Activated gamma-delta T cell treated with Interleukin-2 at 50 U/mL for 16 hours (primary cell): ENCODE measurements at regions not wholly inside any gene's neighbourhood (a gene's known extent, or its start where the extent isn't known, plus 50 kb on each side); places are given as distances from the start of the nearest gene placed in this dataset.
"Not testable (repeated sequence)": the region's sequence is repeated elsewhere in the genome, so short reads cannot be mapped to it uniquely, and the experiment has no call there.

Experiments
- DNase-seq: peaks from one replicate; pipeline ENCODE4 v3.0.0-alpha.2; 2020

- DNase-seq = peak; percentile 74
Observed at GRCh38 chr2:195535911-195536522, 121.0 kb upstream of the SLC39A10 start.

GRCh38 chr2:195534971-195535370, 122.1 kb upstream of the SLC39A10 start:
- DNase-seq = no peak

- DNase-seq = peak; percentile 44
Observed at GRCh38 chr2:195533771-195534642, 123.0 kb upstream of the SLC39A10 start.

GRCh38 chr2:195532628-195533271, 124.3 kb upstream of the SLC39A10 start:
- no peak for DNase-seq

GRCh38 chr2:195532255-195532627, 124.8 kb upstream of the SLC39A10 start:
- no peak for DNase-seq

GRCh38 chr2:195531754-195532153, 125.3 kb upstream of the SLC39A10 start:
- DNase-seq = no peak

- DNase-seq = not testable (repeated sequence)
Observed at GRCh38 chr2:195523242-195523641, 133.8 kb upstream of the SLC39A10 start.

GRCh38 chr2:195521589-195521988, 135.4 kb upstream of the SLC39A10 start:
- no peak for DNase-seq

- no peak for DNase-seq
Observed at GRCh38 chr2:195520671-195521155, 136.3 kb upstream of the SLC39A10 start.

GRCh38 chr2:195515551-195515950, 141.5 kb upstream of the SLC39A10 start:
- no peak for DNase-seq

GRCh38 chr2:195514365-195514764, 142.7 kb upstream of the SLC39A10 start:
- DNase-seq = no peak

GRCh38 chr2:195513119-195513518, 143.9 kb upstream of the SLC39A10 start:
- DNase-seq = no peak

- DNase-seq = no peak
Observed at GRCh38 chr2:195509551-195509950, 147.5 kb upstream of the SLC39A10 start.

GRCh38 chr2:195508139-195508455, 148.9 kb upstream of the SLC39A10 start:
- no peak for DNase-seq

- DNase-seq = no peak
Observed at GRCh38 chr2:195507447-195508138, 149.4 kb upstream of the SLC39A10 start.

- no peak for DNase-seq
Observed at GRCh38 chr2:195505701-195506100, 151.3 kb upstream of the SLC39A10 start.

GRCh38 chr2:195503208-195503607, 153.8 kb upstream of the SLC39A10 start:
- peak; percentile 17 for DNase-seq

- DNase-seq = no peak
Observed at GRCh38 chr2:195501746-195502145, 155.3 kb upstream of the SLC39A10 start.

GRCh38 chr2:195500879-195501278, 156.1 kb upstream of the SLC39A10 start:
- DNase-seq = no peak

GRCh38 chr2:195498839-195499490, 158.1 kb upstream of the SLC39A10 start:
- DNase-seq = no peak

- peak; percentile 65 for DNase-seq
Observed at GRCh38 chr2:195498176-195498575, 158.8 kb upstream of the SLC39A10 start.

GRCh38 chr2:195496991-195497390, 160.0 kb upstream of the SLC39A10 start:
- DNase-seq = no peak

- no peak for DNase-seq
Observed at GRCh38 chr2:195495966-195496365, 161.1 kb upstream of the SLC39A10 start.
